ENCODE measurements at regions not wholly inside any gene's neighbourhood (a gene's known extent, or its start where the extent isn't known, plus 50 kb on each side); places are given as distances from the start of the nearest gene placed in this dataset.

GRCh38 chr3:104412608-104413580 lies 953.8 kb upstream of the ALCAM start:
- ChIA-PET POLR2A (no interaction called here), CTCF (no interaction called here)
- Histone ChIP-seq H3K27me3 (ENCODE audit: control insufficient read depth, insufficient read depth, low read length) (no peaks in the 10 kb centered on the region), H3K36me3 (ENCODE audit: control insufficient read depth, insufficient read depth, low read length) (no peaks in the 10 kb centered on the region), H3K4me3 (ENCODE audit: low read depth, low read length) (no peak overlapping the region)
- no peak for TF ChIP-seq CTCF (IDR thresholded peaks at IDR 0.05; ENCODE audit: insufficient read depth, low read depth, low read length)
- no peak for DNase-seq (ENCODE audit: low read depth)

DNA sequence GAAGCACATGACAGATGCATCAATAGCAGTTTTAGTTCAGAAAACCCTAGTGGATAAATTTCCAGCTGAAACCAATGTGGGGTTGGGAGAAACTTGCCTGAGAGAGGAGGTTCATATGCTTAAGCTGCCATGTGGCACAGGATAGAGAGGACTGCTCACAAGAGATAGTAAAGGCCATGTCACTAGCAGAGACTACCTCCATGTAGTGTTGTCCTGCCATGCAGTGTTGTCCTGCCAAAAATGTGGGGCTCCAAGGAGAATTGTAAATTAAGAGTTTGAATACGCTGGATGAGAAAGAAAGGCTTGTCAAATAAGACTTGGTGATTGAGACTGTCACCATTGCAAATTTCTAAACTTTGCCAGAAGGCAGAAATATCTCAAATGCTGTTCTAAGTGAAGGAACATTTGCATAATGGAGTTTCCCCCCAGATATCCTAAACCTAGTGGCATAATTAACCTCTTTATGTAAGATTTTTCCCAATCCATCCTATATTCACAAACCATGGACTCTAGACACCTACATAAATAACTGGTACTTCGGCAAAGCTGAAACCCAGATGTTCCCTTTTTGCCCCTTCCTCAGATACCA lies 938.3 kb upstream of the ALCAM start:
- DNase-seq (ENCODE audit: low read depth), result no peak
- POLR2A ChIA-PET, result no interaction called here
- no peak for TF ChIP-seq CTCF (IDR thresholded peaks at IDR 0.05; ENCODE audit: insufficient read depth, low read depth, low read length)
- Histone ChIP-seq H3K4me3 (ENCODE audit: low read depth, low read length) (no peak overlapping the region), H3K27me3 (ENCODE audit: control insufficient read depth, insufficient read depth, low read length) (no peaks in the 10 kb centered on the region), H3K36me3 (ENCODE audit: control insufficient read depth, insufficient read depth, low read length) (no peaks in the 10 kb centered on the region)
- CTCF ChIA-PET, result no interaction called here

DNA sequence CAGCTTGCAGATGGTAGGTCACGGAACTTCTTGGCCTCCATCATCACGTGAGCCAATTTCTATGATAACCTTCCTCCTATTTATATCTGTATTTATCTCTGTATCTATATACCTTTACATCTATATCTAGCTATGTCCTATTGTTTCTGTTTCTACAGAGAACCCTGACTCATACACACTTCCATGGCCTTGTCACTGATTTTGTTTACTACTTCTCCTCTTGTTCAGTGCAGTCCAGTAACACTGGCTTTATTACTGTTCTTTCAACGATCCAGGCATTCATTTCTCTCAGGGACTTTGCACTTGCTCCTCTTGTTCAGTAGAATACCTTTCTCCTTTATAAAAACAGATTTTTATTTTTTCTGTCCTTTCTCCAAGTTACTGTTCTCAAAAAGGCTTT lies 937.0 kb upstream of the ALCAM start:
- no peak for TF ChIP-seq CTCF (IDR thresholded peaks at IDR 0.05; ENCODE audit: insufficient read depth, low read depth, low read length)
- H3K36me3 ChIP-seq (ENCODE audit: control insufficient read depth, insufficient read depth, low read length), result no peaks in the 10 kb centered on the region
- DNase-seq (ENCODE audit: low read depth), result no peak
- POLR2A ChIA-PET, result no interaction called here
- CTCF ChIA-PET, result no interaction called here
- H3K4me3 ChIP-seq (ENCODE audit: low read depth, low read length), result no peak overlapping the region
- no peaks in the 10 kb centered on the region for H3K27me3 ChIP-seq (ENCODE audit: control insufficient read depth, insufficient read depth, low read length)

DNA sequence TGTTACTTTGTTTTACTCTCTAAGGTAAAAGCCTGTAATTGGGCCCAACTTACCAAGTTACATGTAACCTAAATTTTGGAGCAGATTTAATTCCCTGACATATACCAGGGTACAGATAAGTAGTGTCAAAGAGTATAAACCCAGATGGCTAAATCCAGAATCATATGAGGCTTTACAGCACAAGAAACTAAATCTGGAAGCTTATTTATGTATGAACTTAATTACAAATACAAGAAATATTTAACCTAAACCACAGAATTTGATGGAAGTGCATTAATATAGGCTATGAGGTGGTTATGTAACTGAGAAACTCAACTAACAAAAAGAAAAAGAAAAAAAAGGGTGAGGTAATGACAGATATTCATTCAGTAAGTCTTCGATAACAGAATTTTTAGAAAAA lies 930.2 kb upstream of the ALCAM start:
- ChIA-PET CTCF (interaction anchor here (1.4 kb wide), 1 partner anchor 20 kb away, joined by 5 read pairs; no protein-coding TSS in a partner anchor), POLR2A (no interaction called here)
- DNase-seq (ENCODE audit: low read depth), result no peak
- Histone ChIP-seq H3K27me3 (ENCODE audit: control insufficient read depth, insufficient read depth, low read length) (no peaks in the 10 kb centered on the region), H3K4me3 (ENCODE audit: low read depth, low read length) (no peak overlapping the region), H3K36me3 (ENCODE audit: control insufficient read depth, insufficient read depth, low read length) (no peaks in the 10 kb centered on the region)
- TF ChIP-seq CTCF (IDR thresholded peaks at IDR 0.05; ENCODE audit: insufficient read depth, low read depth, low read length), result no peak

GRCh38 chr3:104437131-104437750 lies 929.5 kb upstream of the ALCAM start:
- H3K4me3 ChIP-seq (ENCODE audit: low read depth, low read length), result no peak overlapping the region
- no peak for TF ChIP-seq CTCF (IDR thresholded peaks at IDR 0.05; ENCODE audit: insufficient read depth, low read depth, low read length)
- no peaks in the 10 kb centered on the region for H3K36me3 ChIP-seq (ENCODE audit: control insufficient read depth, insufficient read depth, low read length)
- ChIA-PET POLR2A (no interaction called here), CTCF (interaction anchor here (1.4 kb wide), 1 partner anchor 19 kb away, joined by 5 read pairs; no protein-coding TSS in a partner anchor)
- H3K27me3 ChIP-seq (ENCODE audit: control insufficient read depth, insufficient read depth, low read length), result no peaks in the 10 kb centered on the region
- DNase-seq (ENCODE audit: low read depth), result no peak

Measured in BJ (cell line).